Cerebellar cortex (tissue), 1 donor: ENCODE measurements at regions not wholly inside any gene's neighbourhood (a gene's known extent, or its start where the extent isn't known, plus 50 kb on each side); places are given as distances from the start of the nearest gene placed in this dataset.
A peak's percentile ranks its signal among the peaks of the same experiment; 100 is the strongest.
"Not testable (repeated sequence)": the region's sequence is repeated elsewhere in the genome, so short reads cannot be mapped to it uniquely, and the experiment has no call there.

Source experiments
- DNase-seq: peaks from one replicate; pipeline ENCODE4 v3.0.0-alpha.2; 2015; ENCODE audit warnings: low spot score

GRCh38 chr11:103584720-103585119 is 451.7 kb upstream of the DDI1 start:
- DNase-seq = no peak

- no peak for DNase-seq
These were observed 451.0 kb upstream of the DDI1 start for GRCh38 chr11:103585401-103585800.

- DNase-seq = no peak
These were observed 450.5 kb upstream of the DDI1 start for GRCh38 chr11:103585911-103586310.

- DNase-seq = no peak
These were observed 449.7 kb upstream of the DDI1 start for GRCh38 chr11:103586756-103587155.

GRCh38 chr11:103587901-103588788 is 448.3 kb upstream of the DDI1 start:
- DNase-seq = no peak

- no peak for DNase-seq
These were observed 444.9 kb upstream of the DDI1 start for GRCh38 chr11:103591554-103591953.

GRCh38 chr11:103594283-103594682 is 442.2 kb upstream of the DDI1 start:
- DNase-seq = no peak

- no peak for DNase-seq
These were observed 440.1 kb upstream of the DDI1 start for GRCh38 chr11:103596315-103596714.

GRCh38 chr11:103601225-103601846 is 435.1 kb upstream of the DDI1 start:
- peak; percentile 41 for DNase-seq

- no peak for DNase-seq
These were observed 433.6 kb upstream of the DDI1 start for GRCh38 chr11:103602840-103603239.

GRCh38 chr11:103604310-103604709 is 432.1 kb upstream of the DDI1 start:
- DNase-seq = no peak

- DNase-seq = no peak
These were observed 427.9 kb upstream of the DDI1 start for GRCh38 chr11:103608566-103608965.

- no peak for DNase-seq
These were observed 427.0 kb upstream of the DDI1 start for GRCh38 chr11:103609117-103610066.

- DNase-seq = no peak
These were observed 426.0 kb upstream of the DDI1 start for GRCh38 chr11:103610435-103610834.

GRCh38 chr11:103611526-103612260 is 424.7 kb upstream of the DDI1 start:
- not testable (repeated sequence) for DNase-seq

- not testable (repeated sequence) for DNase-seq
These were observed 424.0 kb upstream of the DDI1 start for GRCh38 chr11:103612451-103612850.

- DNase-seq = not testable (repeated sequence)
These were observed 419.9 kb upstream of the DDI1 start for GRCh38 chr11:103616586-103616985.

GRCh38 chr11:103618528-103618927 is 417.9 kb upstream of the DDI1 start:
- no peak for DNase-seq

GRCh38 chr11:103619480-103619879 is 417.0 kb upstream of the DDI1 start:
- no peak for DNase-seq

GRCh38 chr11:103619938-103620337 is 416.5 kb upstream of the DDI1 start:
- DNase-seq = no peak

- no peak for DNase-seq
These were observed 414.1 kb upstream of the DDI1 start for GRCh38 chr11:103622296-103622695.

GRCh38 chr11:103623933-103624332 is 412.5 kb upstream of the DDI1 start:
- no peak for DNase-seq
